KMS-11 (cell line): ENCODE measurements at regions not wholly inside any gene's neighbourhood (a gene's known extent, or its start where the extent isn't known, plus 50 kb on each side); places are given as distances from the start of the nearest gene placed in this dataset.
"Not testable (repeated sequence)": the region's sequence is repeated elsewhere in the genome, so short reads cannot be mapped to it uniquely, and the experiment has no call there.

ENCODE experiments used
- H2AFZ ChIP-seq: fragments of 200-600 bp; sonication (generic); 2 replicates; pipeline ENCODE4 v1.6.1; 2016; ENCODE audit warnings: antibody characterized with exemption, mixed run types, low read depth
- H3K27ac ChIP-seq: fragments of 200-600 bp; sonication (generic); 2 replicates; pipeline ENCODE4 v1.6.1; 2016; ENCODE audit warnings: mild to moderate bottlenecking, mixed run types
- H3K27me3 ChIP-seq: fragments of 200-600 bp; sonication (generic); 2 replicates; pipeline ENCODE4 v1.6.1; 2017; ENCODE audit warnings: mild to moderate bottlenecking, low read depth, mixed run types, moderate library complexity; ENCODE audit not compliant: insufficient read depth
- H3K36me3 ChIP-seq: fragments of 200-600 bp; sonication (generic); 2 replicates; pipeline ENCODE4 v1.6.1; 2017; ENCODE audit warnings: mild to moderate bottlenecking, mixed run types; ENCODE audit not compliant: insufficient read depth
- H3K4me1 ChIP-seq: fragments of 200-600 bp; sonication (generic); 2 replicates; pipeline ENCODE4 v1.6.1; 2016; ENCODE audit warnings: mild to moderate bottlenecking, low read depth, mixed run types; ENCODE audit not compliant: poor library complexity, severe bottlenecking
- H3K4me2 ChIP-seq: fragments of 200-600 bp; sonication (generic); 2 replicates; pipeline ENCODE4 v1.7.0; 2016; ENCODE audit warnings: mild to moderate bottlenecking, mixed run types
- H3K4me3 ChIP-seq: fragments of 200-600 bp; sonication (generic); IDR thresholded peaks from 2 replicates; pipeline ENCODE4 v1.6.1; 2017; ENCODE audit warnings: low read depth, low read length, mixed read lengths; ENCODE audit not compliant: insufficient read depth
- H3K79me2 ChIP-seq: fragments of 200-600 bp; sonication (generic); 2 replicates; pipeline ENCODE4 v1.6.1; 2016; ENCODE audit warnings: low read depth, mixed run types; ENCODE audit not compliant: insufficient read depth
- H3K9ac ChIP-seq: fragments of 200-600 bp; sonication (generic); 2 replicates; pipeline ENCODE4 v1.6.1; 2016; ENCODE audit warnings: mild to moderate bottlenecking, mixed run types
- H4K20me1 ChIP-seq: fragments of 200-600 bp; sonication (generic); 2 replicates; pipeline ENCODE4 v1.6.1; 2016; ENCODE audit warnings: mild to moderate bottlenecking, mixed run types; ENCODE audit not compliant: insufficient read depth
- TF ChIP-seq, protein P1 (sequence below): fragments of 200-600 bp; sonication (generic); conservative IDR thresholded peaks from 2 replicates; pipeline ENCODE4 v1.6.1; 2017; ENCODE audit warnings: low read depth, mild to moderate bottlenecking, antibody characterized with exemption, low read length, moderate library complexity, mixed read lengths

DNA sequence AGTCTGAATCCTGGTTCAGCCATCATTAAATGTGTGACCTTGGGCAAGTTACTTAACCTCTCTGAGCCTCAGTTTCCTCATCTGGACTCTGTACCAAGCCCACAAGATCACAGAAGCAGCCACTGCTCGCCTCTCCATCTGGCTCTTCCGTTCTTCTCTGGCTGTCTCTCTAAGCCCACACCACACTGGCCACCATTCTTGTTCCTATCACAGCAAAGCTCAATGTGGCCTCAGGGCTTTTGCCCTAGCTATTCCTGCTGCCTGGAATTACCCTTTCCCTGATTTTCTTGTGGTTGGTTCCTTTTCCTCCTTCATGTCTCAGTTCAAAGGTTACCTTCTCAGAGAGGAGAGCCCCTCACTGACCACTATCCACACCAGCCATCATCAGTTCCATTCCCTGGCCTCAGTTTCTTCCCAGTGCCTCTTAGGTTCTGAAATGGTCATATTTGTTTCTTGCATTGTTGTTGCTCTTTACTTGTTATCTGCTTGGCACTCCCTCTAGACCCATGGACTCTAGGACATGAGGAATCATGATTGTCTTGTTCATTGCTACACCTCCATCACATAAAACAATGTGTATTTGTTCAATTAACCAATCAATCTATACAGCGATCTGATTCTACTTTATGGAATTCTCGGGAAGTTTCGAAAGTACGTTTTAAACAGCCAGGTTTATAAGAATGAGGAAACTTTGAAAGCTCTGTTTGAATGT is 56.5 kb upstream of the PTPN1 start:
- no peak overlapping the region for H3K27ac ChIP-seq
- H2AFZ ChIP-seq, result no peak overlapping the region
- no peaks in the 10 kb centered on the region for H4K20me1 ChIP-seq
- no peak overlapping the region for H3K9ac ChIP-seq
- H3K79me2 ChIP-seq, result no peaks in the 10 kb centered on the region
- peaks cover 62% of the 10 kb centered on the region for H3K27me3 ChIP-seq
- H3K4me3 ChIP-seq, result no peak overlapping the region
- TF ChIP-seq, protein P1, sequence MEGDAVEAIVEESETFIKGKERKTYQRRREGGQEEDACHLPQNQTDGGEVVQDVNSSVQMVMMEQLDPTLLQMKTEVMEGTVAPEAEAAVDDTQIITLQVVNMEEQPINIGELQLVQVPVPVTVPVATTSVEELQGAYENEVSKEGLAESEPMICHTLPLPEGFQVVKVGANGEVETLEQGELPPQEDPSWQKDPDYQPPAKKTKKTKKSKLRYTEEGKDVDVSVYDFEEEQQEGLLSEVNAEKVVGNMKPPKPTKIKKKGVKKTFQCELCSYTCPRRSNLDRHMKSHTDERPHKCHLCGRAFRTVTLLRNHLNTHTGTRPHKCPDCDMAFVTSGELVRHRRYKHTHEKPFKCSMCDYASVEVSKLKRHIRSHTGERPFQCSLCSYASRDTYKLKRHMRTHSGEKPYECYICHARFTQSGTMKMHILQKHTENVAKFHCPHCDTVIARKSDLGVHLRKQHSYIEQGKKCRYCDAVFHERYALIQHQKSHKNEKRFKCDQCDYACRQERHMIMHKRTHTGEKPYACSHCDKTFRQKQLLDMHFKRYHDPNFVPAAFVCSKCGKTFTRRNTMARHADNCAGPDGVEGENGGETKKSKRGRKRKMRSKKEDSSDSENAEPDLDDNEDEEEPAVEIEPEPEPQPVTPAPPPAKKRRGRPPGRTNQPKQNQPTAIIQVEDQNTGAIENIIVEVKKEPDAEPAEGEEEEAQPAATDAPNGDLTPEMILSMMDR, result no peak
- H3K4me2 ChIP-seq, result no peak overlapping the region
- H3K36me3 ChIP-seq, result no peaks in the 10 kb centered on the region
- peaks cover 34% of the 10 kb centered on the region for H3K4me1 ChIP-seq

DNA sequence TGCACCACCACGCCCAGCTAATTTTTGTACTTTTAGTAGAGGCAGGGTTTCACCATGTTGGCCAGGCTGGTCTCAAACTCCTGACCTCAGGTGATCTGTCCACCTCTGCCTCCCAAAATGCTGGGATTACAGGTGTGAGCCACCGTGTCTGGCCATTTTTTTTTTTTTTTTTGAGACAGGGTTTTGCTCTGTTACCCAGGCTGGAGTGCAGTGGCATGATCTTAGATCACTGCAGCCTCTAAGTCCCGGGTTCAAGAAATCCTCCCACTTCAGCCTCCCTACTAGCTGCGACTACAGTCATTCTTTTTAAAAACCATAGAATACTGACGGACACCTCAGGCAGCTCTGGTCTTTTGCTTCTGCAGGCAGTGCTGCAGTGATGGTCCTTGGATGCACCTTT is 54.9 kb upstream of the PTPN1 start:
- not testable (repeated sequence) for H3K36me3 ChIP-seq, H2AFZ ChIP-seq, H3K4me3 ChIP-seq, H4K20me1 ChIP-seq, H3K9ac ChIP-seq, H3K79me2 ChIP-seq, H3K27ac ChIP-seq, H3K4me2 ChIP-seq
- Histone ChIP-seq H3K27me3 (peaks cover 53% of the 10 kb centered on the region), H3K4me1 (peaks cover 20% of the 10 kb centered on the region)

DNA sequence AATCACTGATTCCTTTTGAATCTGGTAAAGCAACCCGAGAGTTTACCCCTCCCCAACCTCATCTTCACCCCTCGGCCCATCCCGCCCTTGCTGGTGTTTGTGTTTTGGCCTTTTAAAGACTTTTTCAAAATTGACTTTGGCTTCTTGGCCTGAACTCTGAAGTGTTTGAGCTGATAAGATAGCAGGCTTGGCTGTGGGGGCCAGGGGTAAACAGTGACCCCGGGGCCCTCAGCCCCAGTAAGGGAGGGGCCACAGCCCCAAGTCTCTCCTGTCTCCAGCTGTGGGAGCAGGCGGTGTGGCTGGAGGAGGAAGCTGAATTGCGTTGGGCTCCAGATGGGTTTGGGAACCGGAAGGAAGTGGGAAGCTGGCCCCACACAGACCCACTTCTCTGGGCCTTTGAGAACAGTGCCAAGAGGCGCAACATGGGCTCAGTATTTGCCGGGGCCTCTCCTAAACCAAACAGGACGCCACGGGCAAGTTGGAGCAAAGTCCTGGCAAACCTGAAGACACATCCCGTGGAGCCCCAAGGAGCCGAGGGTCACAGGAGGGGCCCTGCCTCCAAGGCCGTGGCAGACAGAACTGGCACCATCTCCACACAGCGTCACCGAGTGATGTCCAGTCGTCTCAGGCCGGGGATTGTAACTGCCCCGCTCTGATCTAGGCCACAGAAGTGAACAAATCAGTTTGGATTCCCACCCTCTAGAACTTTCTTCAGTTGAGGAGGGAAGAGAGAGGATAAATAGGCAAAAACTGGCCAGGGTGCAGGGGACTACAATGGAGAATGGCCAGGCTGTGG is 54.3 kb upstream of the PTPN1 start:
- Histone ChIP-seq H3K9ac (no peak overlapping the region), H3K27me3 (peaks cover 53% of the 10 kb centered on the region), H3K4me2 (no peak overlapping the region), H3K79me2 (no peaks in the 10 kb centered on the region), H3K4me3 (no peak overlapping the region), H3K4me1 (peaks cover 16% of the 10 kb centered on the region), H3K36me3 (no peaks in the 10 kb centered on the region), H2AFZ (no peak overlapping the region), H3K27ac (no peak overlapping the region), H4K20me1 (no peaks in the 10 kb centered on the region)
- TF ChIP-seq, protein P1, result no peak

DNA sequence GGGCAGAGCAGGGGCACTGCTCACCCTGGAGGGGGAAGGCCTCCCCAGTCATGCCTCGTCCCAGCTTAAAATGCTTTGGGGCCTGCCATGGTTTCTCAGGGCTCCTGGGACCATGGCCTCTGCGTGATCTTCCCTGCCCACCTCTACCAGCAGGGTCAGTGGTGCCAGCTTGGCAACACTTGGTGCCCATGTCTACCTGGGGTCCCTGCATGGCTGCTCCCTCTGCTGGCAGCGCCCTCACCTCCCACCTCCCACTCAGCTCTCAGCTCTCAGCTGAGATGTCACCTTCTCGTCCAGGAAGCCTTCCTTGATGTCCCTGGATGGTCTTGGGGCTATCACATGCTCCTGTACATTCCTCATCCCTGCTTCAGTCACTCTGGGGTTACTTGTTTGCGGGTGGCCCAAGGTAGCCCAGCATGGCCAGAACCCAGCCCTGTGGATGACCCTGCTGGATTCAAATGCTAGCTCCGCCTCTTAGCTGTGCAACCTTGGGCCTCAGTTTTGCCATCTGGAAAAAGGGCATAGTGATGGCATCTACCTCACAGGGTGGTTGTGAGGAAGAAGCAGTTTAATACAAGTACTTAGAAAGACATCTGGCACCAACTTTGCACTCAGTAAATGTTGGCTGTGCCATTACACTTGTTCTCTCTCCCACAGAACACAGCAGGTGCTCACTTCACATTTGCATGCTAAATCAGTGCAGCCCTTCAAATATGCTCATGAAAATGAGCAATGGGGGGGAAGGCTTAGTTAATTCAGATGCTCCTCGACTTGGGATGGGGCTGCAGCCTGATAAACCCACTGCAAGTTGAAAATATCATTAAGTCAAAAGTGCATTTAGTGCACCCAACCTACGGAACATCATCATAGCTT is 53.5 kb upstream of the PTPN1 start:
- TF ChIP-seq, protein P1, result no peak; the same call in 1 of the 2 replicates
- no peak overlapping the region for H3K9ac ChIP-seq
- peaks cover 50% of the 10 kb centered on the region for H3K27me3 ChIP-seq
- no peaks in the 10 kb centered on the region for H3K36me3 ChIP-seq
- H3K4me2 ChIP-seq, result no peak overlapping the region
- peaks cover 9% of the 10 kb centered on the region for H3K4me1 ChIP-seq
- no peak overlapping the region for H3K27ac ChIP-seq
- H3K4me3 ChIP-seq, result no peak overlapping the region
- no peak overlapping the region for H2AFZ ChIP-seq
- no peaks in the 10 kb centered on the region for H3K79me2 ChIP-seq
- H4K20me1 ChIP-seq, result no peaks in the 10 kb centered on the region
